ENCODE measurements at regions not wholly inside any gene's neighbourhood (a gene's known extent, or its start where the extent isn't known, plus 50 kb on each side); places are given as distances from the start of the nearest gene placed in this dataset.

- Histone ChIP-seq H3K4me1 (ENCODE audit: insufficient read depth, low read length, poor library complexity, severe bottlenecking) (no peaks in the 10 kb centered on the region), H3K9me3 (ENCODE audit: insufficient read depth, low read depth, low read length) (no peaks in the 10 kb centered on the region), H3K4me2 (ENCODE audit: low read depth, low read length, poor library complexity, severe bottlenecking) (no peak overlapping the region), H3F3A (ENCODE audit: low read depth) (no peaks in the 10 kb centered on the region), H3K4me3 (ENCODE audit: low read length, poor library complexity, severe bottlenecking) (no peak overlapping the region), H3K36me3 (ENCODE audit: insufficient read depth, low read length) (no peaks in the 10 kb centered on the region), H3K9ac (ENCODE audit: low read depth, low read length, poor library complexity, severe bottlenecking) (no peak overlapping the region), H4K20me1 (ENCODE audit: insufficient read depth, low read length, poor library complexity, severe bottlenecking) (no peaks in the 10 kb centered on the region), H3K79me2 (ENCODE audit: insufficient read depth, low read length) (no peaks in the 10 kb centered on the region), H2AFZ (ENCODE audit: low read length) (no peak overlapping the region), H3K9me2 (replicated peaks; ENCODE audit: low read depth, low read length) (no peaks in the 10 kb centered on the region), H3K27me3 (ENCODE audit: insufficient read depth, low read length, poor library complexity, severe bottlenecking) (no peaks in the 10 kb centered on the region)
- TF ChIP-seq EZH2phosphoT487 (IDR thresholded peaks at IDR 0.05; ENCODE audit: borderline replicate concordance) (no peak), CTCF (conservative IDR thresholded peaks at IDR 0.05; ENCODE audit: low read length) (no peak)
Measured at GRCh38 chr5:40312205-40312604, 367.5 kb upstream of the PTGER4 start.

- no peaks in the 10 kb centered on the region for H3K9me2 ChIP-seq (replicated peaks; ENCODE audit: low read depth, low read length)
- H3K4me3 ChIP-seq (ENCODE audit: low read length, poor library complexity, severe bottlenecking), result no peak overlapping the region
- H3K27me3 ChIP-seq (ENCODE audit: insufficient read depth, low read length, poor library complexity, severe bottlenecking), result no peaks in the 10 kb centered on the region
- TF ChIP-seq EZH2phosphoT487 (IDR thresholded peaks at IDR 0.05; ENCODE audit: borderline replicate concordance) (no peak), CTCF (conservative IDR thresholded peaks at IDR 0.05; ENCODE audit: low read length) (no peak)
- H3F3A ChIP-seq (ENCODE audit: low read depth), result no peaks in the 10 kb centered on the region
- no peaks in the 10 kb centered on the region for H4K20me1 ChIP-seq (ENCODE audit: insufficient read depth, low read length, poor library complexity, severe bottlenecking)
- no peaks in the 10 kb centered on the region for H3K36me3 ChIP-seq (ENCODE audit: insufficient read depth, low read length)
- H3K9ac ChIP-seq (ENCODE audit: low read depth, low read length, poor library complexity, severe bottlenecking), result no peak overlapping the region
- no peaks in the 10 kb centered on the region for H3K9me3 ChIP-seq (ENCODE audit: insufficient read depth, low read depth, low read length)
- no peaks in the 10 kb centered on the region for H3K79me2 ChIP-seq (ENCODE audit: insufficient read depth, low read length)
- no peak overlapping the region for H3K4me2 ChIP-seq (ENCODE audit: low read depth, low read length, poor library complexity, severe bottlenecking)
- H3K4me1 ChIP-seq (ENCODE audit: insufficient read depth, low read length, poor library complexity, severe bottlenecking), result no peaks in the 10 kb centered on the region
- H2AFZ ChIP-seq (ENCODE audit: low read length), result no peak overlapping the region
Measured at GRCh38 chr5:40309851-40310250, 369.9 kb upstream of the PTGER4 start.

- Histone ChIP-seq H4K20me1 (ENCODE audit: insufficient read depth, low read length, poor library complexity, severe bottlenecking) (no peaks in the 10 kb centered on the region), H3K9me3 (ENCODE audit: insufficient read depth, low read depth, low read length) (no peaks in the 10 kb centered on the region), H3F3A (ENCODE audit: low read depth) (no peaks in the 10 kb centered on the region)
Measured at GRCh38 chr5:40308867-40309266, 370.8 kb upstream of the PTGER4 start.

More at GRCh38 chr5:40308867-40309266, 370.8 kb upstream of the PTGER4 start:
- H3K79me2 ChIP-seq (ENCODE audit: insufficient read depth, low read length), result no peaks in the 10 kb centered on the region
- no peaks in the 10 kb centered on the region for H3K4me1 ChIP-seq (ENCODE audit: insufficient read depth, low read length, poor library complexity, severe bottlenecking)
- no peak overlapping the region for H3K9ac ChIP-seq (ENCODE audit: low read depth, low read length, poor library complexity, severe bottlenecking)
- no peak overlapping the region for H3K4me2 ChIP-seq (ENCODE audit: low read depth, low read length, poor library complexity, severe bottlenecking)
- no peaks in the 10 kb centered on the region for H3K9me2 ChIP-seq (replicated peaks; ENCODE audit: low read depth, low read length)
- H3K27me3 ChIP-seq (ENCODE audit: insufficient read depth, low read length, poor library complexity, severe bottlenecking), result no peaks in the 10 kb centered on the region
- H3K4me3 ChIP-seq (ENCODE audit: low read length, poor library complexity, severe bottlenecking), result no peak overlapping the region
- H2AFZ ChIP-seq (ENCODE audit: low read length), result no peak overlapping the region
- H3K36me3 ChIP-seq (ENCODE audit: insufficient read depth, low read length), result no peaks in the 10 kb centered on the region
- TF ChIP-seq EZH2phosphoT487 (IDR thresholded peaks at IDR 0.05; ENCODE audit: borderline replicate concordance), result no peak
- no peak for TF ChIP-seq CTCF (conservative IDR thresholded peaks at IDR 0.05; ENCODE audit: low read length)

All from Loucy (cell line).